GM11168 (cell line): ENCODE measurements at regions not wholly inside any gene's neighbourhood (a gene's known extent, or its start where the extent isn't known, plus 50 kb on each side); places are given as distances from the start of the nearest gene placed in this dataset.

Source experiments
- in situ Hi-C: fragments of 300-500 bp; cut with MboI; formaldehyde crosslinking; loops from one replicate; pipeline ENCODE4 v1.12.0; 2022; ENCODE audit warnings: low sequenced_read_pairs; ENCODE audit not compliant: unreplicated experiment

GRCh38 chr1:208506812-208507211 lies 262.6 kb upstream of the PLXNA2 start:
- in situ Hi-C loops: no loop called here

GRCh38 chr1:208509072-208509471 lies 264.9 kb upstream of the PLXNA2 start:
- in situ Hi-C loops: no loop called here

DNA sequence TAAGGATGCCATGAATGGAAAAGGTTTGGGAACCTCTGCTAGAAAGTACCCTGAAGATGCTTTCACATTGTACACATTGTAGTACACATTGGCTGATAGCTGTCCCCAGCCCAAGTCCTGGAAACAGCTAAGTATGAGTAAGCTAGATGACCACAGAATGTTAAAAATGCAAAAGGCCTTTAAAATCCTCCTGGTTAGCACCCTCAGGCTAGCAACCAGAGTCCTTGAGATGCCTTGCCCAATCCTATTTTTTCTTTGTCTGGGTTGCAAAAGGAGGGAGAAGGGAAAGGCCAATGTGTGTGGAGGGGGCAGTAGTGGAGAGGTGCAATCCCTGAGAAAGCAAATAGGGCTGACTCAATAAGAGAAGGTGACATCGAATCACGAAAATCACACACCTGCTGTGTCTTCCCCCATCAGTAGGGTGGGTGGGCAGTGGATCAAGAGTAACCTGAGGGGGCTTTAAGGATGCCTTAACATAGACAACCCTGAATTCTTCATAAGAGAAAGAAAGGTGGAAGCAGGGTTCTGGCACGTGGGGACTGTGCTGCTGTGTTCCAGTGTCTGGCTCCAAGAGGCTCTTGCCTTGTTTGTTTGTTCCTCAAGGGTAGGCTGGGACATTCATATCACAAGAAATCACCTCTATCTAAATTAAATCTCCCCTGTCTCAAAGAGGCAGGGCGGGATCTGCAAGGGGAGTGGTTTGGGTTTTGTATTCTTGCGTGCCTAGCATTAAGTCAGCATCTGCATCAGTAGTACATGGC lies 266.2 kb upstream of the PLXNA2 start:
- in situ Hi-C loops: no loop called here

- in situ Hi-C loops: no loop called here
Measured at GRCh38 chr1:208511242-208511860, 267.2 kb upstream of the PLXNA2 start.

DNA sequence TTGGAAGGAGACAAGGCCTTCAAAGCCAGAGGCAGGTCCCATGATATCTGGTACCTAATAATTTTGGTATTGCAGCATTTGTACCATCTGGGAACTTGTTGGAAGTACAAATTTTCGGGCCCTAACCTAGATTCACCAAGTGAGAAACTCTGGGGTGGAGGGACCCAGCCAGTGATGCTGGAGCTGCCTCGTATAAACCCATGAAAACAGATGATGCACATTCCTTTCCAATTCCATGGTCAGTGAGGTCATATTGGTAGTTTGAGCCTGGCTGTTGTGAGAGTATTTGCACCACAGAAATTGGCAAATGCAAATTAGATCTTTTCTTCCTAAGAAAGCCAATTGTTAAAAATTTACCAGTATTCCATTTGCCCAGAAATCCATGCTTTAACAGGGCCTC lies 269.6 kb upstream of the PLXNA2 start:
- in situ Hi-C loops: no loop called here

DNA sequence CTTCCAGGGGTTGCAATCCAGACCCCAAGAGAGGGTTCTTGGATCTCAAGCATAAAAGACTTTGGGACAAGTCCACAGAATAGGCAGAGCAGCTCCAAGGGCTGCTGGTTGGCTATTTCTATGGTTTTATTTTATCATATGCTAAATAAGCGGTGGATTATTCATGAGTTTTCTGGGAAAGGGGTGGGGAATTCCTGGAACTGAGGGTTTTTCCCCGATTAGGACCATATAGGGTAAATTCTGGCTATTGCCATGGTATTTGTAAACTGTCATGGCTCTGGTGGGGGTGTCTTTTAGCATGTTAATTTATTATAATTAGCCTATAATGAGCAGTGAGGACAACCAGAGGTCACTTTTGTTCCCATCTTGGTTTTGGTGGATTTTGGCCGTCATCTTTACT lies 270.9 kb upstream of the PLXNA2 start:
- in situ Hi-C loops: no loop called here

DNA sequence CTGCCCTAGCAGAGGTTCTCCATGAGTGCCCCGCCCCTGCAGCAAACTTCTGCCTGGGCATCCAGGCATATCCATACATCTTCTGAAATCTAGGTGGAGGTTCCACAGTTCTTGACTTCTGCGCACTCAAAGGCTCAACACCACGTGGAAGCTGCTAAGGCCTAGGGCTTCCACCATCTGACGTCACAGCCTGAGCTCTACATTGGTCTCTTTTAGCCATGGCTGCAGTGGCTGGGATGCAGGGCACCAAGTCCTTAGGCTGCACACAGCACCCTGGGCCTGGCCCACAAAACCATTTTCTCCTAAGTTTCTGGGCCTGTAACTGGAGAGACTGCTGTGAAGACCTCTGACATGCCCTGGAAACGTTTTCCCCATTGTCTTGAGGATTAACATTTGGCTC lies 272.6 kb upstream of the PLXNA2 start:
- in situ Hi-C loops: no loop called here

DNA sequence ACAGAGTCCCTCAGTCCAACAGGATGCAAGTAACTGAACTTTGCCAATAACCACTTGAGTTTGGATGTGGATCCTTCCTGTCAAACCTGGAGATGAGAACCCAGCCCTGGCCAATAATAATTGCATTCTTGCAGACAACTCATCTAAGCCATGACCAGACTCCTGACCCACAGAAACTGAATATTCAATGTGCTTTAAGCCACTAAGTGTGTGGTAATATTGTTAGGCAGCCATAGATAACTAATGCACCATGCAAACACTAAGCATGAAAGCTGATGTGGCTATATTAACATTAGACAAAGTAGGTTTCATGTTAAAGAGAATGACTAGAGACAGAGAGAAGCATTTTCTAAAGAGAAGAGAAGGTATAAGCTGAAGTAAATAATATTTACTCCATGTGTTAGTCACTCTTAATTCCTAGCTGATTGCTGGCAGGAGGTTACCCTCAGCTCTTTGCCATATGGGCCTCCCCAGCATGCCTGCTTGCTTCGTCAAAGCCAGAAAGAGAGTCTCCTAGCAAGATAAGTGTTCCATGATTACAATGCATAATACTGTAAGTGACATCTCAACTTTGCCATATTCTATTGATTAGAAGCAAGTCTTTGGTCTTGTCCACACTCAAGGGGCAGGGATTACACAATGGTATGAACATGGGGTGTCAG lies 276.4 kb upstream of the PLXNA2 start:
- in situ Hi-C loops: no loop called here

DNA sequence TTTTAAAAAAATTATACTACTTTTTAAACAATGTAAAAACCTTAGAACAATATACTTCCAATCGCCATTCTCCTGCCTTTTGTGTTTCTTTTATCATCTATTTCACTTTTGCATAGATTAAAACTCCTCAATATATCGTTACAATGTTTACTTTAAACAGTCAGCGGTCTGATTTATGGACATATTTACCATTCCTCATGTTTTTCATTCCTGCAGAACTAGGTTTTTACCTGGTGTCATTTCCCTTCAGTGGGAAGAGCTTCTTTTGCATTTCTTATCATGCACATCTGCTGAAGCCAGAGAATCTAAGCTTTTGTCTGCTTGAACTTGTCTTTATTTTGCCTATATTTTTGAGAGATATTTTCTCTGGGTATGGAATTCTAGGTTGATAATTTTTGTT lies 277.4 kb upstream of the PLXNA2 start:
- in situ Hi-C loops: no loop called here

- in situ Hi-C loops: no loop called here
Measured at GRCh38 chr1:208523007-208523406, 278.8 kb upstream of the PLXNA2 start.

GRCh38 chr1:208524376-208524775 lies 280.2 kb upstream of the PLXNA2 start:
- in situ Hi-C loops: no loop called here

DNA sequence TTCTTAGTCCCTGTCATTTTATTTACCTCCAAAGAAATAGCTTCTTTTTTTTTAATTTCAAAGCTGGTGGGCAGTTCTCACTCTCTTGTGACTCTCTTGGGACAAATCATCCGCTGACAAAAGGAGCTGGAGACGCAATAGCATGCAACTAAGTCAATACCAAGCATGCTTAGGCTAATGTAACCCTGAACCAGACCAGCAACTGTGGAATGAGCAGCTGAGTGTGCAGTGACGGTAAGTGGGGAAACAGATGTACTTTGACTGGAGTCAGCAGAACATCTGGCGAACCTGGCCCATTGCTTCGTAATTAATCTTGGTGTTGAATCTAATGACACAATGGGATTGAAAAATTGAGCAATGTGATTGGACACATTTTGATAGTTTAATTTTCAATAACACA lies 280.7 kb upstream of the PLXNA2 start:
- in situ Hi-C loops: no loop called here

GRCh38 chr1:208525417-208525816 lies 281.2 kb upstream of the PLXNA2 start:
- in situ Hi-C loops: no loop called here

GRCh38 chr1:208526613-208527125 lies 282.5 kb upstream of the PLXNA2 start:
- in situ Hi-C loops: no loop called here

DNA sequence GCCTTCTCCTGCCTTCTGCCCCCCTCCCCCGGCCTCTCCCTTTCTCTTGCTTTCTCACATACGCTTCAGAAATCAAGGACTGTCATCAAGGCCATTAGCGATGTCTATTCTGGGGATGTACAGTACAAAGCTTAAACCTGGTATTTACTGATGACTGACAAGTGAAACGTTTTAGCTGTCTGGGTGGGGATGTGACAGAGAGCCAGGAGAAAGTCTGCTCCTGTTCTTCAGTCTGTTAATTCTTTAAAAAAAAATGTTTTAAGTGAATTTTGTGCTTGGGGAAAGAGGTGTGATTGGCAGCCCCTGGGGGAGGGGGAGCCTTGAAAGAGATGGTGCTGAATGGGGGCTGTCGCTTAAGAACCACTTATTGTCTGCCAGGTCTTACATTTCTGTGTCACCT lies 283.0 kb upstream of the PLXNA2 start:
- in situ Hi-C loops: no loop called here

DNA sequence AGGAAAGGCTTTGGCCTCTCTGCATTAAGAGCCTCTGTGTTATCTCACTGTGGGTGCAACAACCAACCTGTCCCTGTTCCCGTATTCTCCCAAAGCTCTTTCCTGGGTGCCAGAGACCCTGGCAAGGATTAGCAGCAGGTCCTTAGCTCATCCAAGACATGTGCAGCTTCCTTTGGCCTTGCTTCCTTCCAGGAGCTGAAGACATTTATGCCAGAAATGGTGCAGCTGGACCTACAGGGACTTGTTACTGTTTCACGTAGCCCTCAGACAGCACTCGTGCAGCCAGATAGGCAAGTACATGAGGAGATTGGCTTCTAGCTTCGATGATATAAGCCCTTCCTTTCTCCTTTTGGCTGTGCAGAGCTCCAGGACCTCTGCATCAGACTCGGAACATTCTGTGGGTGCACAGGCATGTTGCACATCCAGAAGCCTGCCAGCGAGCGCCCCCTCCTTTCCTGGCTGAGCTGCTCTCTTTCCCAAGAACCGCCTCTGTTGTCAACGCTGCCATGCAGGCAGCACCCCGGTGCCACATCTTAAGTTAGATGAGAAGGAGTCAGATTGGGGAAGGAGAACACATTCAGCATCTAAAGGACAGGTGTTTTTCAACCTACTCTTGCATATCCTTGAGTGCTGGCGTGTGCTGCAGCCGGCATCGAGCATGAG lies 284.5 kb upstream of the PLXNA2 start:
- in situ Hi-C loops: no loop called here

DNA sequence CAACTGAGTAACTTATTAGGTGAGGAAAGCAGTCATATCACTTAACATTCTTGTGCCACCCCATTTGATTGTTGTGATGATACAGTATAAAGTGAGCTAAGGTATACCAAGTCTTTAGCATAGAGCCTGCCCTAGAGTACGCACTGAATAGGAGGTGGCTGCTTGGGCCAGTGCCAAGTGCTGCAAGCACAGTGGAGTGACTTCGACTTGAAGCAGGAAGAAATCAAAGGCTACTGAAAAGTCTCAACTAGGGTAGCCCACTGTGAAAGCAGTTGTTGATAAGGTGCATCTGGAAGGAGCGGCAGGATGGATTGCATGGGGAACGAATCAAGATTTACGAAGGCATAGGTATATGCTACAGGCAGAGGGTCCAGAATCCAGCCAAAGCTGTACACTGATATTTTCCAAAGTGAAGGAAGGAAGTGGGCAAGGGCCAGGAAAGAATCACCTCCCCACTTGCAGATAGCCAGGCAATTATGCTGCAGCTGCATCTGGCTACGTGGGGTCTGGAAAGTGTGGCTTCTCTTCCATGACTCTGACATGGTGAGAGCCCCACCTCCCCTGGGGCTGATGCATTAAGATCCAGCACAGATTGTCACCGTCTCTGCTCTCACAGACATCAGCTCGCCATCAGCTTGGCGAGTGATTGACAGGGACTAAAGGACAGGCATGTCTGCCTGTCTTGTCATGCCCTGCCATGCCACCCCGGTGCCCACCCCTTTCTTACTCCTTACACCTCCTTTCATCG lies 287.0 kb upstream of the PLXNA2 start:
- in situ Hi-C loops: no loop called here

DNA sequence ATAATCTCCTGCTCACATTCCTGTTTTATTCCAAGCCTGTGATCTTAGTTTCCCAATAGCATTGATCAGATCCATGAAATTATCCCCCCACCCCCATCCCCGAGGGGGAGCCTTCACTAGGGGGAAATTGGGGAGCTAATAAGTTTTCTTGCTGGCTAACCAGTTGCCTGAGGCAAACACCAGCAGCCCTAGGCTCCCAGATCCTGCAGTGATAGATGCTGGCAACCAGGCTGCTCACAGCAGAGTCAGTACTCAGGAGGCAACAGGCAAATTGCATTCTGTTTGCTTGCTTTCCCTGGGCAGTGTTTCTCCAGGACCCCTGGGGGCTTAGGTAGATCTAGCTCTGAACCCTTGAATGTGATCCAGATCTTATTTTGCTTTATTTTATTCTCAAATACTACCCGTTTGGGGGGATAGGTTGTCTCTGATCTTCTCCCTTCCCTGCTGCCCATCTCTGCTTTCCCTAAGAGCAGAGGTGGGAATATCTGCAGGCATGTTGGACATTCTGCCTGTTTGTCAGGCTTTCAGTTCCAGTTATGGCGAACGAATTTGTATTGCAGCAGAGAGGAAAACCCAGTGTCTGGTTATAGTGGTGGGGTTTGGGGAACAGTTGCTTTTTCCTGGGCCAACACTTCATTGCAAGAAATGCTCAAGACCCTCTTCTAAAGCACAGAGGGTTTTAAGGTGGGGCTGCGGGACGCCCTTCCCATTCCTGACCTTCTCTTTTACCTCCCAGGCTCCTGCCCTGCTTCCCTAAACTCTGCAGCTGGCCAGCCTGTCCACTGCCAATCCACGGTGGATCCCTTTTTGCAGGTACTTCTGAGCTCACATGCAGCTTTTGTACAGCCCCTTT lies 289.8 kb upstream of the PLXNA2 start:
- in situ Hi-C loops: no loop called here

- in situ Hi-C loops: no loop called here
Measured at GRCh38 chr1:208534599-208534897, 290.4 kb upstream of the PLXNA2 start.
